ENCODE measurements at regions not wholly inside any gene's neighbourhood (a gene's known extent, or its start where the extent isn't known, plus 50 kb on each side); places are given as distances from the start of the nearest gene placed in this dataset.

- TF ChIP-seq CTCF (conservative IDR thresholded peaks at IDR 0.05; ENCODE audit: low read depth, low read length) (no peak), EZH2 (IDR thresholded peaks at IDR 0.05; ENCODE audit: borderline replicate concordance, low read depth, low read length, poor library complexity, severe bottlenecking) (no peak)
Measured at GRCh38 chr11:70851907-70852306, 400.5 kb downstream of the SHANK2 start.

Measured in A673 (cell line).